Activated CD8-positive, alpha-beta memory T cell treated with anti-CD3 and anti-CD28 coated beads, Interleukin-2, amount 10 ng/mL, durations not matched to agents 7 days and 5 days (primary cell): ENCODE measurements at regions not wholly inside any gene's neighbourhood (a gene's known extent, or its start where the extent isn't known, plus 50 kb on each side); places are given as distances from the start of the nearest gene placed in this dataset.

Experiments used
- ATAC-seq: fragments of 150-1000 bp; cut with Tn5 transposase; one replicate; pipeline ENCODE4 v1.10.0; 2021; ENCODE audit warnings: moderate library complexity
- CTCF ChIA-PET: fragments of 350-600 bp; sonication (Branson Sonifier 250); formaldehyde crosslinking; loops from one replicate; lab custom pipeline; 2021; ENCODE audit warnings: antibody characterized with exemption; lab: Charles Lee
- DNase-seq: peaks from one replicate; pipeline ENCODE4 v3.0.0-alpha.2; 2020
- H3K27ac Mint-ChIP-seq: one replicate; pipeline ENCODE4 v1.8.0; 2021; ENCODE audit warnings: mild to moderate bottlenecking, mixed read lengths
- H3K27me3 Mint-ChIP-seq: one replicate; pipeline ENCODE4 v1.8.0; 2021; ENCODE audit warnings: mixed read lengths
- H3K36me3 Mint-ChIP-seq: one replicate; pipeline ENCODE4 v1.8.0; 2021; ENCODE audit warnings: mild to moderate bottlenecking, mixed read lengths
- H3K4me1 Mint-ChIP-seq: one replicate; pipeline ENCODE4 v1.8.0; 2021; ENCODE audit warnings: mixed read lengths
- H3K4me3 Mint-ChIP-seq: one replicate; pipeline ENCODE4 v1.8.0; 2021; ENCODE audit warnings: mild to moderate bottlenecking, moderate library complexity, mixed read lengths
- H3K9me3 Mint-ChIP-seq: one replicate; pipeline ENCODE4 v1.8.0; 2022; ENCODE audit warnings: low read depth, mixed read lengths

DNA sequence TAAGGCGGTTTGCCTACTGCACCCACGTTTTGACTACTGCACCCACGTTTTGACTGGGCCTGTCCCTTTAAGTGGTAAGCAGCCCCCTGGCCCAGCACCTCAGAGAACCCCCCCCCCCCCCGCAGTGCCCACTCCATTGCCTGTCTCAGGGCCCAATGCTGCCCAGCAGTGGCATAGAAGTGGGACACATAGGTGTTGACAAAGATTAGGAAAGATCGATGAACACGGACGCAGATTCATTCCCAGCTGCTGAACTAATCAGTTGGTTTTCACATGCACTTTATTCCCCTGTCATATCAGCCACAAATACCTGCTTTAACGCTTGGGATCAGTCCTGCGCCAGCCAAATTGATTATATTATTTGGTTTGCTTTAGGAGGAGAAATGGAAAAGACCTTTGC is 268.8 kb upstream of the SKOR2 start:
- CTCF ChIA-PET: no interaction called here
- no peaks in the 10 kb centered on the region for H3K4me1 Mint-ChIP-seq
- ATAC-seq (no peak), DNase-seq (no peak)
- no peak overlapping the region for H3K27ac Mint-ChIP-seq
- H3K27me3 Mint-ChIP-seq: peaks cover 7% of the 10 kb centered on the region
- H3K4me3 Mint-ChIP-seq: no peak overlapping the region
- H3K9me3 Mint-ChIP-seq: no peaks in the 10 kb centered on the region
- no peaks in the 10 kb centered on the region for H3K36me3 Mint-ChIP-seq

DNA sequence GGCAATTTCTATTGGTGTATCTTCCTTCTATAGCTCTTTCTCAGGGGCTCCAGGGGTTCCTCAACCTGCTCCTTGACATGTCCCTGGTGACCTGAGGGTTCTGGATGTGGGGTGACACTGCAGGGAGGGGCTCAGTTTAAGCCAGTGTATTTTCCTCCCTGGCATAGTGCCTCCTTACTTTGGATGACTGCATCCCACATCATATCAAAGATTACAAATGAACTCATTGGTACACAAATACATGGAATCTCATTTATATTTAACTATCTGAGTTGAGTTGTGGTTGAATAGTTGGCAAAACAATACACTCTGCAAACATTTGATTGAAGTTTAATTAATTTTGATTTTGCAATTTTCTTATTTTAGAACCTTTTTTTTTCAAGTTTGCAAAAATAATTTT is 268.2 kb upstream of the SKOR2 start:
- H3K36me3 Mint-ChIP-seq: no peaks in the 10 kb centered on the region

DNA sequence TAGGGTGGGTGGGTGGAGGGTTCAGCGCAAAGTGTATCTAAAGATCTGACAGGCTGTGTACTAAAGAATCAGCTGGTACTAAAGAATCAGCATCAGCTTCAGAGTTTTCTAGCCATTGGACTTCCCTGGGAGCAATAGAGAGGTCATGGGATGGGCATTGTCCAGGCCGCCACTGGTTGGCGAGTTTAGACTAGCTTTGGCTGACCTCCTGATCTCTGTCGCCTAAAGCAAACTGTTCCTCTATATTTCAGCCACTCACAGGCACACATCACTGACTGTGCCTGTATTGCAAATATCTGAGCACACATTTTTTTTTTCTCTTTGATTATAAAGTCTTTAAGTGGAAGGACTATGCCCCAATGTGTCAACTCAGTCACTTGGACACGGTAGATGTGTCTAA is 267.8 kb upstream of the SKOR2 start:
- CTCF ChIA-PET: no interaction called here
- DNase-seq (no peak), ATAC-seq (no peak)
- Mint-ChIP-seq H3K4me1 (no peaks in the 10 kb centered on the region), H3K27me3 (peaks cover 4% of the 10 kb centered on the region), H3K27ac (no peak overlapping the region), H3K36me3 (no peaks in the 10 kb centered on the region), H3K4me3 (no peak overlapping the region), H3K9me3 (no peaks in the 10 kb centered on the region)

More for the DNA sequence above, 268.2 kb upstream of the SKOR2 start:
- DNase-seq: no peak
- H3K4me3 Mint-ChIP-seq: no peak overlapping the region
- H3K9me3 Mint-ChIP-seq: no peaks in the 10 kb centered on the region
- H3K27ac Mint-ChIP-seq: no peak overlapping the region
- ATAC-seq: no peak
- CTCF ChIA-PET: no interaction called here
- no peaks in the 10 kb centered on the region for H3K4me1 Mint-ChIP-seq
- H3K27me3 Mint-ChIP-seq: peaks cover 4% of the 10 kb centered on the region

DNA sequence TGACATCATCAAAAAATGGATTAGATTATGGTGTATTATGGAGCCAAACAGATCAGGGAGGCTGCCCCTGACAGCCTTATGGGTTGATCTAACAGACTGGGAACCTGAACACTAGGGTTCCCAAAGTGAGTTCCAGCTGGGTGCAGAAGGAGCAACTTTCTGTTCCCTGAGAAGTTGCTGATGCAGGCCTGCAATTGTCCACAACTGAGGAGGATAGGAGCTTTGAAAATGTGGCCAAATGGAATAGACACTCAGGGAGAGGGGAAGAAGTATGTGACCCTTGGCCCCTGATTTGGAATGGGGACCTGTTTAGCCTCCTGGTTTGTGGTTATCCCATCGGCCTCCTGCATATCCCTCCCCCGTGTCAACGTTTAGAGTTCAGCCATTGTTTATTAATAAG is 262.2 kb upstream of the SKOR2 start:
- peaks cover 2% of the 10 kb centered on the region for H3K27me3 Mint-ChIP-seq

DNA sequence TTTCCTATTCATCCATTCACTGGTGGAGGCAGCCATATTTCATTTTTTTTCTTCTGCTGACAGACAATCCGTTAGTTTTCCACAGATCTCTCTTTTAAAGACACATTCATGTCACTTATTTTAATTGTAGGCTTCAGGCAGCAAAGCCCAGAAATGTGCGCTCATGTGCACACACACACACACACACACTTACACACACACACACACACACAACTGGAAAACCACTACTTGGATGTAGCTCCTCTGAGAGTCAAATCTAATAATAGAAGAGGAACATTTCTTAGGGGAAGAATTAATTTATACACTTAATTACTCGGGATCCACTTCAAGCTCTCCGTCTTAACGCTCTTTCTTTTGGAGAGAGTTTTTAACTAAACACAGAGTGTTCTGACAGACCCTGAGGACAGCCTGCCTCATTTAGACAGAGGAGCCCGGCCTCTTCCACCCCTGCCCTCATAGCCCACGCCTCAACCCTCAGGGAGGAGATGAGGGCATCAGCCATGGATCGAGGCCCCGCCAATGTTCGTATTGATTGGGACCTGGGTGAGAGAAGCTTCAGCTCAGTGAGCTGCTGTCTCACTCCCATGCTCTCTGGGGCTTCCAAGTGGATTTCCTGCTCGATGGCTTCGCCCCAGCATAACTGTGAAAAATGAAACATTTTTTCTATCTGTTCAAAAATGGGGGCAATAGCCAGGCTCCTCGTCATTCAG is 261.4 kb upstream of the SKOR2 start:
- no peak overlapping the region for H3K4me3 Mint-ChIP-seq
- no peak for ATAC-seq
- no peak overlapping the region for H3K27ac Mint-ChIP-seq
- H3K4me1 Mint-ChIP-seq: no peaks in the 10 kb centered on the region
- H3K27me3 Mint-ChIP-seq: peaks cover 2% of the 10 kb centered on the region
- no peaks in the 10 kb centered on the region for H3K36me3 Mint-ChIP-seq
- H3K9me3 Mint-ChIP-seq: no peaks in the 10 kb centered on the region
- CTCF ChIA-PET: no interaction called here
- DNase-seq: no peak

More for the DNA sequence above, 262.2 kb upstream of the SKOR2 start:
- no peaks in the 10 kb centered on the region for H3K36me3 Mint-ChIP-seq
- H3K27ac Mint-ChIP-seq: no peak overlapping the region
- CTCF ChIA-PET: no interaction called here
- H3K4me3 Mint-ChIP-seq: no peak overlapping the region
- DNase-seq (no peak), ATAC-seq (no peak)
- no peaks in the 10 kb centered on the region for H3K9me3 Mint-ChIP-seq
- no peaks in the 10 kb centered on the region for H3K4me1 Mint-ChIP-seq

DNA sequence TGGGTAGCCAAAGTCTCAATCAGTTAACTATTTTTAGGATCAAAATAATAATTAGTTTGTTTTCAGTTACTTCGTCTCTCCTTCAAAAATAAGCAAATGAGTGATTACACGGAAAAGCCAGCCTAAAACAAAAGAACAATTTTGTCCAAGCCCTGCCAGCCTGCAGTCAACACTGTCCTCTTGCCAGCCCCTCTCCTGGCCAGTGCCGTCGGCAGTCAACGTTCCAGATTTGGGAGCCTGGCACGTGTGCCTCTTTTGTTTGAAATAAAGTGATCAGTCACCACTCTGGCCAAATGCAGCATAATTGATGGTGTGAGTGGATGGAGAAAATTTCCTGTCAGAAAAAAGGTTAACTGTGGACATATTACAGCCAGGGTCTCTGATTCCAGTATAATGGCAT is 260.6 kb upstream of the SKOR2 start:
- Mint-ChIP-seq H3K27me3 (peaks cover 2% of the 10 kb centered on the region), H3K36me3 (no peaks in the 10 kb centered on the region), H3K27ac (no peak overlapping the region), H3K4me3 (no peak overlapping the region), H3K9me3 (no peaks in the 10 kb centered on the region), H3K4me1 (no peaks in the 10 kb centered on the region)
- ATAC-seq: no peak
- DNase-seq: no peak
- CTCF ChIA-PET: no interaction called here

DNA sequence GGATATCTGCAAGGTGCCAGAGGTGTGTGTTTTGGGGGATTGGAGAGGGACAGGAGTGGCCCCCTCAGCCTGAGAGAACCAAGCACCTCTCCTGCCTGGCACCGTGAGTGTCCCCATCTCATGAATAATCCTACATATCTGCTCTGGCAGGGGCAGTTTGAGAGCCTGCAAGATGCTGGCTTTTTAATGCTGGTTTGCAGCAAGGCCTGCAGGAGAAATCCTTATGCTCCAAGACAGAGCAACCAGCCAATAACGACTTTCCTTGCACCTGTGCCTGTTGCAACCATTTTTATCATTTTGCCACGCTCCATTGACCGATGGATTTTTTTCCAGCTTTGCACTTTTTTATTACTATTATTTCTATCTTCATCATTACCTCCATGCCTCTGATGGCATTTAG is 259.4 kb upstream of the SKOR2 start:
- Mint-ChIP-seq H3K27ac (no peak overlapping the region), H3K4me3 (no peak overlapping the region), H3K27me3 (peaks cover 2% of the 10 kb centered on the region), H3K9me3 (no peaks in the 10 kb centered on the region), H3K4me1 (no peaks in the 10 kb centered on the region), H3K36me3 (no peaks in the 10 kb centered on the region)
- CTCF ChIA-PET: interaction anchor here (0.7 kb wide), 1 partner anchor 640 kb away, joined by 3 read pairs; no protein-coding TSS in a partner anchor
- DNase-seq (no peak), ATAC-seq (no peak)

DNA sequence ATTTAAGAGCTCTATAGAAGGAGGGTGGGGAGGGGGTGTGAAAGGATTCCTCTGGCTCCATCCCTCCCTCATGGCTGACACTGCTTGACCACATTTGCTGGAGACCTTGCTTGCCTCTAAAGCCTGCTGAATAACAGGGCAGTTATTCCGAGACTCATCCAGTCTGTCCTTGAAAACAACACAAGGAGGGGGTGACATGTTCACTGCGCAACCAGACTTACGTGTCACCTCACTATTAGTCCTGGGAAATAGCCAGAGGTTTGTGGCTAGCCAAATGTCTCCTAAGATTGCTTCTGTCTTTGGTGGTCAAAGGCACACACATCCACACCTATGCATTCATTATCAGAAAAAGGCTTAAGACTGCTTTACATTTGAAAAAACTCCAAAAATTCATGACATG is 256.2 kb upstream of the SKOR2 start:
- Mint-ChIP-seq H3K4me3 (no peak overlapping the region), H3K9me3 (no peaks in the 10 kb centered on the region), H3K36me3 (no peaks in the 10 kb centered on the region), H3K4me1 (no peaks in the 10 kb centered on the region), H3K27ac (no peak overlapping the region), H3K27me3 (no peaks in the 10 kb centered on the region)
- DNase-seq (no peak), ATAC-seq (no peak)
- CTCF ChIA-PET: no interaction called here

DNA sequence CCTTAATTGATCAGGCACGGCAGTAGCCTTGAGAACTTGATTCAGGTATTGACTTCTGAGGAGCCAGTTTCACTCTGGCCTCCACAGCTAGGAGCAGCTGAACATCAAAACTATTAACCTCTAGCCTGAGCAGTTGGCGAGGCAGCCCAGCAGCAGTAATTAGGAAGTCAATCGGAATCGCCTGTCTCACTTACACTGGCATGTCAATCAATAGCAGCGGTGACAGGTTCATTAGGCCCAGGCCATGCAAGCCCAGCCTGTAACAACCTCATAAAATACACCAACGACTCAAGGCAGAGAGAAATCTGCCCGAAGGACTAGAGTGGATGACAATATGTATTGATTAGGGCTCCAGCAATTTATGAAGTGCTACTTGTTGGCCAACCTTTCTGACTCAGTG is 255.4 kb upstream of the SKOR2 start:
- no peaks in the 10 kb centered on the region for H3K9me3 Mint-ChIP-seq
- no peak for ATAC-seq
- no peak overlapping the region for H3K4me3 Mint-ChIP-seq
- no peaks in the 10 kb centered on the region for H3K4me1 Mint-ChIP-seq
- no peak overlapping the region for H3K27ac Mint-ChIP-seq
- CTCF ChIA-PET: no interaction called here
- no peak for DNase-seq
- no peaks in the 10 kb centered on the region for H3K36me3 Mint-ChIP-seq
- no peaks in the 10 kb centered on the region for H3K27me3 Mint-ChIP-seq

DNA sequence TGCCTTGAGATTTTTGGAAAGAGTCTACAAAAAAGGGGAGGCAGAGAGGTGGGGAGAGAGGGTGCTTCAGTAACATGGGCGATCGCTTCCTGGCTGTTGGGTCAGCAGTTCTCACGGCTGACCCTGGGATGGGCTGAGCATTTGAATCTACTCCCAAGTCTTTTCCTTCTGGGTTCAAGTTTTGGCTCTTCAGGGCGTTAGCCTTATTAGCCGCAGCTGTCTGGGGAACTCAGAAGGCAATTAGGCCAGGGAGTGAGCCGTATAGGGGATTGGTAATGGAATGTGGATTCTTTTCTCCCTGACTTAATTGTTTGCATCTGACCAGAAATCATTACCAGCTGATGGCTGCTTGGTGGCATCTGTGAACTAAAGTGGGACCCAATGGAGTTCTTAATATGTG is 250.5 kb upstream of the SKOR2 start:
- no peaks in the 10 kb centered on the region for H3K9me3 Mint-ChIP-seq
- H3K27me3 Mint-ChIP-seq: no peaks in the 10 kb centered on the region
- CTCF ChIA-PET: no interaction called here
- no peaks in the 10 kb centered on the region for H3K36me3 Mint-ChIP-seq
- no peak for ATAC-seq
- no peak overlapping the region for H3K4me3 Mint-ChIP-seq
- no peak overlapping the region for H3K27ac Mint-ChIP-seq
- DNase-seq: no peak
- H3K4me1 Mint-ChIP-seq: no peaks in the 10 kb centered on the region

DNA sequence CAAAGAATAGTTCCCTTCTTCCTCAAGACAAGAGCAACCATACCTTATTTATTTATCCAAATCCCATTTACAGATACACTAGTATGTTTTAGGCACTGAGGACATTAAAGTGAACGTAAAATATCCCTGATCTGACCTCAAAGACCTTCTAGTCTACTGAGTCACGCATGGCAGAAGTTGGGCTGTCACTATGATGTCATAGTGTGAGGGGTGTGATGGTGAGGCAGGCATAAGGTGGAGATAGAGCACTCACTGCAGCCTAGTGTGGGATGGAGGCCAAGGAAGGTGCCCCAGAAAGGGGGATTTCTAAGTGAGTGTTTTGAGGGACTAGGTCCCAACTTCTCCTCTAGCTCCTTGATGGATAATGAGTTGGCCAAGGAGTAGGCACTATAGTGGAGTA is 249.5 kb upstream of the SKOR2 start:
- Mint-ChIP-seq H3K36me3 (no peaks in the 10 kb centered on the region), H3K27me3 (no peaks in the 10 kb centered on the region), H3K9me3 (no peaks in the 10 kb centered on the region), H3K27ac (no peak overlapping the region), H3K4me3 (no peak overlapping the region), H3K4me1 (no peaks in the 10 kb centered on the region)
- CTCF ChIA-PET: no interaction called here
- ATAC-seq (no peak), DNase-seq (no peak)

DNA sequence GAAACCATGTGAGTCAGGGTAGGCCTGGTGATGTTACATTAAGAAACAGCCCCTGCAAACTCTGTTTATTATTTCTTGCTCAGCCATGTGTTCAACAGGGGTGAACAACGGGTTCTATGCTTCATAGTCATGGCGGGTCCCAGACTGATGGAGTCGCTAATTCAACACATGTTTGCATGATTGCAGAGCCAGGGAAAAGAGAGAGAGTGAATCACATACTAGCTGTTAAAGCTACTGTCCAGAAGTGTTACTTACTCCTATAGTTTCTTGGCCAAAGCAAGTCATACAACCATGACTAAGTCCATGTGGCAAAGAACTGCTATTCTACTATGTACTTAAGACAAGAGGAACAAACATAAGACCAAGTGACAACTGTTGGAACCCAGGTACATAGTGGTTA is 241.2 kb upstream of the SKOR2 start:
- CTCF ChIA-PET: no interaction called here
- Mint-ChIP-seq H3K4me3 (no peak overlapping the region), H3K27me3 (no peaks in the 10 kb centered on the region), H3K36me3 (no peaks in the 10 kb centered on the region), H3K27ac (no peak overlapping the region), H3K4me1 (peaks cover 6% of the 10 kb centered on the region), H3K9me3 (no peaks in the 10 kb centered on the region)
- DNase-seq: no peak
- ATAC-seq: no peak

DNA sequence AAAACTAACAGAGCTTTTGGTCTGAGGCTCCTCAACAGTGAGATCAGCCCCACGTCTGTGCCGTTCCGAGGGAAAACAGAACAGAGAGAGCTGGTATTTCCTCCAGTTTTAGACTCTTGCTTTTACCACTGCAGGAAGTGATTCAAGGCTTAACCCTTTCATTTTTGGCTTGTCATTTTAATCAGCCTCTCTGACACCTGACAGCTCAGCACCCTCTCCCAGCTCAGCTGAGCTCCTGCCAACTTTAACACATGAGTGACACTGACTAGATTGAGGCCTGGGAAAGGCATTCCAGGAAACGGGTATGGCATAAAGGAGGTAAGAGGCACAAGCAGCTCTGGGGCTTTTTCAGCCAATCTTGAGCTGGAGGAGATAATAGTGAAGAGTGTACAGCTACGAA is 239.4 kb upstream of the SKOR2 start:
- Mint-ChIP-seq H3K4me3 (no peak overlapping the region), H3K36me3 (no peaks in the 10 kb centered on the region), H3K27me3 (no peaks in the 10 kb centered on the region), H3K9me3 (no peaks in the 10 kb centered on the region), H3K4me1 (peaks cover 6% of the 10 kb centered on the region), H3K27ac (no peak overlapping the region)
- DNase-seq (no peak), ATAC-seq (peak; percentile 20)
- CTCF ChIA-PET: no interaction called here

DNA sequence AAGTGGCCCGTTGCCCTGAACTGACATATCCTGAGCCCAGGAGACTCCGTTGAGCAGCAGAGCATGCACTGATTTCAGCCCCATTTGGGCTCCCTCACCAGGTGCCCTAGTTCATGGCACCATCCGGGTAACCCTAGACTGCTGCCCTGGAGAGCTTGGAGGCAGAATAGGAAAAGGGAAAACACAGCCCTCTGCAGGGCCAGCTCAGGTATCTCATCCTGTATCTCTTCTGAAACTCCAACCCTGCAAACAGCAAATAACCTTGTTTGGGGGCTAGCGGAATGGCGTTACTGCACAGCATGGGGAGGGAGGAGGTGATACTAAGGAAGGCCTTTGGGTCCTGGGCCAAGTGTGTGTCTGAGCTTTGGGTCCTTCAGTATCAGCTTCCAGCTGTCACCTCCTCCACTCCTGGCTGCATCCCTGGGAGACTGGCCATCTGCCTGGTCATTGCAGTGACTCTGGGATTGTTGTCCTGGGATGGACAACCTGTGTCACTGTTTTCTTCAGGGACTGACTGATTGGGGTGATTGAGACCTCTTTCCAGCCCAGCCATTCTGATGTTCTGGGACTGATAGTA is 233.8 kb upstream of the SKOR2 start:
- Mint-ChIP-seq H3K4me3 (no peak overlapping the region), H3K9me3 (no peaks in the 10 kb centered on the region), H3K27me3 (peaks cover 8% of the 10 kb centered on the region), H3K4me1 (no peaks in the 10 kb centered on the region), H3K36me3 (no peaks in the 10 kb centered on the region), H3K27ac (no peak overlapping the region)
- DNase-seq (no peak), ATAC-seq (no peak)
- CTCF ChIA-PET: no interaction called here
